MM.1S (cell line): ENCODE measurements at regions not wholly inside any gene's neighbourhood (a gene's known extent, or its start where the extent isn't known, plus 50 kb on each side); places are given as distances from the start of the nearest gene placed in this dataset.
A peak's percentile ranks its signal among the peaks of the same experiment; 100 is the strongest.
"Not testable (repeated sequence)": the region's sequence is repeated elsewhere in the genome, so short reads cannot be mapped to it uniquely, and the experiment has no call there.

Source experiments
- DNase-seq: peaks from one replicate; pipeline ENCODE4 v3.0.0-alpha.2; 2015
- H2AFZ ChIP-seq: fragments of 300-600 bp; sonication (generic); 2 replicates; pipeline ENCODE4 v1.6.0; 2016; ENCODE audit warnings: antibody characterized with exemption, low read length
- H3F3A ChIP-seq: fragments of 300-600 bp; sonication (generic); 2 replicates; pipeline ENCODE4 v1.6.1; 2016; ENCODE audit warnings: mild to moderate bottlenecking, antibody characterized with exemption, low read length, moderate library complexity, mixed read lengths; ENCODE audit not compliant: insufficient read depth
- H3K27ac ChIP-seq: fragments of 300-600 bp; sonication (generic); 2 replicates; pipeline ENCODE4 v1.5.1; 2016; ENCODE audit warnings: mild to moderate bottlenecking, low read length
- H3K27me3 ChIP-seq: fragments of 300-600 bp; sonication (generic); replicated peaks from 2 replicates; pipeline ENCODE4 v1.6.0; 2016; ENCODE audit warnings: low read length; ENCODE audit not compliant: insufficient read depth
- H3K36me3 ChIP-seq: fragments of 300-600 bp; sonication (generic); replicated peaks from 2 replicates; pipeline ENCODE4 v1.6.1; 2016; ENCODE audit warnings: mild to moderate bottlenecking, low read length, mixed read lengths; ENCODE audit not compliant: insufficient read depth
- H3K4me1 ChIP-seq: fragments of 300-600 bp; sonication (generic); 2 replicates; pipeline ENCODE4 v1.6.1; 2016; ENCODE audit warnings: low read length, mixed read lengths
- H3K4me2 ChIP-seq: fragments of 300-600 bp; sonication (generic); 2 replicates; pipeline ENCODE4 v1.6.0; 2016; ENCODE audit warnings: low read depth, low read length
- H3K4me3 ChIP-seq: fragments of 300-600 bp; sonication (generic); 2 replicates; pipeline ENCODE4 v1.5.1; 2016; ENCODE audit warnings: low read length, mixed read lengths
- H3K79me2 ChIP-seq: fragments of 300-600 bp; sonication (generic); 2 replicates; pipeline ENCODE4 v1.6.1; 2016; ENCODE audit warnings: mixed run types, low read length, mixed read lengths
- H3K9ac ChIP-seq: fragments of 300-600 bp; sonication (generic); 2 replicates; pipeline ENCODE4 v1.6.1; 2016; ENCODE audit warnings: low read length, mixed read lengths
- H3K9me2 ChIP-seq: fragments of 300-600 bp; sonication (generic); replicated peaks from 2 replicates; pipeline ENCODE4 v1.6.1; 2016; ENCODE audit warnings: mild to moderate bottlenecking, low read length, mixed read lengths; ENCODE audit not compliant: insufficient read depth
- H3K9me3 ChIP-seq: fragments of 300-600 bp; sonication (generic); replicated peaks from 2 replicates; pipeline ENCODE4 v1.6.1; 2016; ENCODE audit warnings: mild to moderate bottlenecking, low read length, mixed read lengths; ENCODE audit not compliant: insufficient read depth
- H4K20me1 ChIP-seq: fragments of 300-600 bp; sonication (generic); 2 replicates; pipeline ENCODE4 v1.6.1; 2016; ENCODE audit warnings: mild to moderate bottlenecking, low read length, moderate library complexity, mixed read lengths; ENCODE audit not compliant: insufficient read depth
- EZH2 ChIP-seq: fragments of 300-600 bp; sonication (generic); optimal IDR thresholded peaks from 2 replicates; pipeline ENCODE3; 2017; ENCODE audit warnings: low read depth, mild to moderate bottlenecking, antibody characterized with exemption, low read length, mixed read lengths
- EZH2phosphoT487 ChIP-seq: fragments of 300-600 bp; sonication (generic); IDR thresholded peaks from 2 replicates; pipeline ENCODE4 v1.6.1; 2018; ENCODE audit warnings: antibody characterized with exemption, low read length
- TF ChIP-seq, protein P1 (sequence below): fragments of 300-600 bp; sonication (generic); IDR thresholded peaks from 2 replicates; pipeline ENCODE4 v1.5.1; 2016; ENCODE audit warnings: antibody characterized with exemption, low read length, mixed read lengths

DNA sequence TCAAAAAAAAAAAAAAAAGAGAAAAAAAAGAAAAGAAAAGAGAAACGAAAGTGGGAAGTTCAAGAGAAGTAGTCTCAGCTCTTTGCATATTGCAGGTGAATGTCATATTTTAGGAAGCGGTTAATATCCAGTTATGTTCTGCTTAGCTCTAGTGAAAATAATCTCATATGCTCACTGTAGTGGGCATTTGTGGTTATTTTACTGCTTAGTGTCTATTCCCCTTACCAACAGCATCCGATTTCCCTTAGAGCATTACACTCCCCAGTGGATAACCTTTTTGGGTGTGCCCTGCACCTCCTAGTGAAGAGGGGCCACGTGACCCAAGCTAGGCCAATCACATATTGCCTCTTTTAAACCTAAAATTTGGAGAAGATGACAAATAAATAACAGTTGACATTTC lies 111.2 kb upstream of the ZNF827 start:
- H3K9me2 ChIP-seq = no peaks in the 10 kb centered on the region
- H3K9me3 ChIP-seq = no peaks in the 10 kb centered on the region
- H3K27ac ChIP-seq = no peak overlapping the region
- no peaks in the 10 kb centered on the region for H3F3A ChIP-seq
- no peaks in the 10 kb centered on the region for H4K20me1 ChIP-seq
- DNase-seq = peak; percentile 32
- H3K4me3 ChIP-seq = no peak overlapping the region
- H2AFZ ChIP-seq = no peak overlapping the region
- no peaks in the 10 kb centered on the region for H3K27me3 ChIP-seq
- no peak overlapping the region for H3K9ac ChIP-seq
- H3K79me2 ChIP-seq = no peaks in the 10 kb centered on the region
- peak overlapping the region; percentile 19 for H3K4me2 ChIP-seq
- peaks cover 5% of the 10 kb centered on the region for H3K4me1 ChIP-seq
- H3K36me3 ChIP-seq = no peaks in the 10 kb centered on the region
- TF ChIP-seq, protein P1, sequence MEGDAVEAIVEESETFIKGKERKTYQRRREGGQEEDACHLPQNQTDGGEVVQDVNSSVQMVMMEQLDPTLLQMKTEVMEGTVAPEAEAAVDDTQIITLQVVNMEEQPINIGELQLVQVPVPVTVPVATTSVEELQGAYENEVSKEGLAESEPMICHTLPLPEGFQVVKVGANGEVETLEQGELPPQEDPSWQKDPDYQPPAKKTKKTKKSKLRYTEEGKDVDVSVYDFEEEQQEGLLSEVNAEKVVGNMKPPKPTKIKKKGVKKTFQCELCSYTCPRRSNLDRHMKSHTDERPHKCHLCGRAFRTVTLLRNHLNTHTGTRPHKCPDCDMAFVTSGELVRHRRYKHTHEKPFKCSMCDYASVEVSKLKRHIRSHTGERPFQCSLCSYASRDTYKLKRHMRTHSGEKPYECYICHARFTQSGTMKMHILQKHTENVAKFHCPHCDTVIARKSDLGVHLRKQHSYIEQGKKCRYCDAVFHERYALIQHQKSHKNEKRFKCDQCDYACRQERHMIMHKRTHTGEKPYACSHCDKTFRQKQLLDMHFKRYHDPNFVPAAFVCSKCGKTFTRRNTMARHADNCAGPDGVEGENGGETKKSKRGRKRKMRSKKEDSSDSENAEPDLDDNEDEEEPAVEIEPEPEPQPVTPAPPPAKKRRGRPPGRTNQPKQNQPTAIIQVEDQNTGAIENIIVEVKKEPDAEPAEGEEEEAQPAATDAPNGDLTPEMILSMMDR = no peak
- TF ChIP-seq EZH2phosphoT487 = no peak
- TF ChIP-seq EZH2 = no peak

DNA sequence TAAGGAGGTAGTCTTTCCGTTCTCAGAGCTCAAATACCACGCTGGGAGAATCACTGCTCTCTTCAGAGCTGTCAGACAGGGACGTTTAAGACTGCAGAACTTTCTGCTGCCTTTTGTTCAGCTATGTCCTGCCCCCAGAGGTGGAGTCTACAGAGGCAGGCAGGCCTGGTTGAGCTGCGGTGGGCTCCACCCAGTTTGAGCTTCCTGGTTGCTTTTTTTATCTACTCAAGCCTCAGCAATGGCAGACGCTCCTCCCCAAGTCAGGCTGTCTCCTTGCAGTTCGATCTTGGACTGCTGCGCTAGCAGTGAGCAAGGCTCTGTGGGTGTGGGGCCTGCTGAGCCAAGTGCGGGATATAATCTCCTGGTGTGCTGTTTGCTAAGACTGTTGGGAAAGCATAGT lies 109.1 kb upstream of the ZNF827 start:
- not testable (repeated sequence) for H2AFZ ChIP-seq, H3K4me2 ChIP-seq, H3K27me3 ChIP-seq, H3K9me3 ChIP-seq, H4K20me1 ChIP-seq, H3K9ac ChIP-seq, H3K9me2 ChIP-seq, H3K27ac ChIP-seq, H3K36me3 ChIP-seq, H3K4me1 ChIP-seq, DNase-seq, H3K4me3 ChIP-seq, H3K79me2 ChIP-seq, H3F3A ChIP-seq

DNA sequence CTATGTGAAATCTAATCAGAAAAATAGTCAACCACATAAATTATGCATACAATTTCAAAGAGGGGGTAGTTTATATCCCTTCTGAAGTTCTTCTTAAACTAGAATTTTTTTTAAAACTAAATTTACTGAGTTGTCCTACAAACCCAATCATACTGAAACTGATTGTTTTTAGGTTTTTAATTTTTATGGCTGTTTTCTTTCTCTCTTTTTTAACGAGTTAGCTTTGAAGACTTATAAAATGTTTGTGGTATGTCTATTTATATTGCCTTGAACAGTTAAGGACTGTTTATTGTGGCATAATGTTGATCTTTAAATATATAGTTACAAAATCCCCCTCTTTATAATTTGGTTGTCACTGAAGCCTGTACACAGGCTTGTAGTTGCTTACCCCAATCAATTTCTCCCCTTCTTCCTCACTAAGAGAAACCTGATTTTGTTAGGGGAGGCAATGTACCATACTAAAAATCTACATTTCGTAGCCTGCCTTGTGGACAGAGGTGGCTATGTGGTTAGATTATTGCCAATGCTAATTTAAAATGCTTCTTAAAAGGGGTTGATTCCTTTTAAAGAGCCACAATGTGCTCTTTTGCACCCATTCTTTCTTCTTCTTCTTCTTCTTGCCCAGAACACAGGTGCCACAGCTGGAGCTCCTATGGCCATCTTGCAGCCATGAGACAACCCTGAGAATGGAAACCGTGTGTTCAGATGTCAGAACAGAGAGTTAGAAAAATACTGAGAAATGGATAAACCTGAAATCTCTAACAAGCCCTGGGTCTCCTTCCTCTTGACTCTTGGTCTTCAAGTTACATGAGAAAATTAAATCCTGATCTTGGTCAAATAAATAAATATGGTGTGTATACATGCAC lies 102.7 kb upstream of the ZNF827 start:
- Histone ChIP-seq H3K4me2 (no peak overlapping the region), H3K9me2 (no peaks in the 10 kb centered on the region), H2AFZ (no peak overlapping the region), H3K4me3 (no peak overlapping the region), H3K9ac (no peak overlapping the region), H3F3A (no peaks in the 10 kb centered on the region), H3K27ac (no peak overlapping the region), H3K4me1 (no peaks in the 10 kb centered on the region), H4K20me1 (no peaks in the 10 kb centered on the region), H3K27me3 (no peaks in the 10 kb centered on the region), H3K9me3 (no peaks in the 10 kb centered on the region), H3K36me3 (no peaks in the 10 kb centered on the region), H3K79me2 (no peaks in the 10 kb centered on the region)
- DNase-seq = no peak
- TF ChIP-seq EZH2phosphoT487 (no peak), EZH2 (no peak)
- TF ChIP-seq, protein P1 = no peak

DNA sequence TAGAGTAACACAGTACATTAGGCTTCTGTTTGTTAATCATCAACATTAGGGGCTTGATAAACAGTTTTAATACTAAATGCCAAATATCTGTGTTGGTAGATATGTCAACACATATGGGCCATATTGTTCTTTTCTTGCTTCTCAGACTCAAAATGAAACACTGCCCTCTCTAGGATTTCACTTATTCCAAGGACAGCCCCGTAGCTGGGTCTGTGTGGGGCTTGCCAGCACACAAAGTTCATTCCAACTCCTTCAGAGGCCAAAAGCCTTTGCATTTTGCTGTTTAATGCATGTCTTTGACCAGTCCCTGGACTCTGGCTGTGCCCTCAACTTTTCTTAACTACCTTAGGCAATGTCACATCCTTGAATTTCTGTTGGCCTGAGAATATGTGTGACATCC lies 102.0 kb upstream of the ZNF827 start:
- H3K9me2 ChIP-seq = no peaks in the 10 kb centered on the region
- TF ChIP-seq EZH2phosphoT487 (no peak), EZH2 (no peak)
- TF ChIP-seq, protein P1 = no peak
- H3K4me1 ChIP-seq = no peaks in the 10 kb centered on the region
- no peaks in the 10 kb centered on the region for H3K79me2 ChIP-seq
- H3K27me3 ChIP-seq = no peaks in the 10 kb centered on the region
- H3K27ac ChIP-seq = no peak overlapping the region
- H4K20me1 ChIP-seq = no peaks in the 10 kb centered on the region
- no peaks in the 10 kb centered on the region for H3K36me3 ChIP-seq
- H2AFZ ChIP-seq = no peak overlapping the region
- H3K4me2 ChIP-seq = no peak overlapping the region
- H3K9me3 ChIP-seq = no peaks in the 10 kb centered on the region
- H3K4me3 ChIP-seq = no peak overlapping the region
- no peak for DNase-seq
- H3K9ac ChIP-seq = no peak overlapping the region
- H3F3A ChIP-seq = no peaks in the 10 kb centered on the region
